CD4-positive, alpha-beta T cell (primary cell): ENCODE measurements at regions not wholly inside any gene's neighbourhood (a gene's known extent, or its start where the extent isn't known, plus 50 kb on each side); places are given as distances from the start of the nearest gene placed in this dataset.

Experiments used
- ATAC-seq: fragments of 200-7000 bp; cut with Tn5 transposase; one replicate; pipeline ENCODE4 v1.10.0; 2022; ENCODE audit warnings: mild to moderate bottlenecking; ENCODE audit not compliant: poor library complexity
- CTCF ChIA-PET: fragments of 350-600 bp; sonication (Branson Sonifier 250); formaldehyde crosslinking; loops from one replicate; lab custom pipeline; 2021; ENCODE audit warnings: antibody characterized with exemption, inconsistent platforms; lab: Charles Lee
- POLR2A ChIA-PET: fragments of 350-600 bp; sonication (Branson Sonifier 250); formaldehyde crosslinking; loops from one replicate; lab custom pipeline; 2021; ENCODE audit warnings: antibody characterized with exemption, inconsistent platforms; lab: Charles Lee
- DNase-seq, 14 experiments: peaks; one replicate each; pipeline ENCODE4 v3.0.0-alpha.2; 2013 to 2020; ENCODE audit warnings: mixed read lengths in 2 of 14
- H3K27ac ChIP-seq, 2 donors: one replicate each; pipeline versions ENCODE4 v1.5.1 to v1.7.0; 2013; ENCODE audit warnings: low read length in 2 of 2, low read depth in 1 of 2, mild to moderate bottlenecking in 1 of 2
- H3K27me3 ChIP-seq, 2 experiments: 1 replicate in 1 of 2; 2 replicates in 1 of 2; pipeline versions ENCODE4 v1.6.1 to v1.7.0; 2013; ENCODE audit warnings: low read length in 2 of 2, control low read depth in 1 of 2, mild to moderate bottlenecking in 1 of 2, moderate library complexity in 1 of 2; ENCODE audit not compliant: insufficient read depth in 2 of 2, control insufficient read depth in 1 of 2
- H3K36me3 ChIP-seq: one replicate; pipeline ENCODE4 v1.6.1; 2013; ENCODE audit warnings: low read length, control low read depth; ENCODE audit not compliant: insufficient read depth
- H3K4me1 ChIP-seq: one replicate; pipeline ENCODE4 v1.6.1; 2013; ENCODE audit warnings: low read length, control low read depth; ENCODE audit not compliant: insufficient read depth
- H3K4me3 ChIP-seq: one replicate; pipeline ENCODE4 v1.5.1; 2013; ENCODE audit warnings: mild to moderate bottlenecking, low read length, moderate library complexity
- H3K9me3 ChIP-seq, 2 experiments: 1 replicate in 1 of 2; 2 replicates in 1 of 2; pipeline versions ENCODE4 v1.6.1 to v1.7.0; 2013; ENCODE audit warnings: low read length in 2 of 2, mild to moderate bottlenecking in 2 of 2, control low read depth in 1 of 2, moderate library complexity in 1 of 2; ENCODE audit not compliant: control insufficient read depth in 1 of 2, insufficient read depth in 1 of 2
- H3K27ac Mint-ChIP-seq: one replicate; pipeline ENCODE4 v1.8.0; 2020; ENCODE audit warnings: mixed read lengths
- H3K27me3 Mint-ChIP-seq: one replicate; pipeline ENCODE4 v1.8.0; 2021; ENCODE audit warnings: mixed read lengths
- H3K36me3 Mint-ChIP-seq: one replicate; pipeline ENCODE4 v1.8.0; 2021; ENCODE audit warnings: low read depth, mixed read lengths
- H3K4me1 Mint-ChIP-seq: one replicate; pipeline ENCODE4 v1.8.0; 2021; ENCODE audit warnings: low read depth, mixed read lengths
- H3K4me3 Mint-ChIP-seq: one replicate; pipeline ENCODE4 v1.8.0; 2020; ENCODE audit warnings: mild to moderate bottlenecking, mixed read lengths
- H3K9me3 Mint-ChIP-seq: one replicate; pipeline ENCODE4 v1.8.0; 2020; ENCODE audit warnings: mixed read lengths
- CTCF ChIP-seq: fragments of 200-600 bp; IDR thresholded peaks from one replicate; pipeline ENCODE4 v1.8.0; 2022; ENCODE audit warnings: antibody characterized with exemption, mild to moderate bottlenecking
- intact Hi-C, 2 experiments: fragments of 100-400 bp; cut with DNase I in 1 of 2; cut with micrococcal nuclease in 1 of 2; formaldehyde crosslinking; loops; one replicate each; pipeline versions ENCODE4 v1.15.1 to v1.9.0; 2023 to 2025; cut with DNase I, micrococcal nuclease

GRCh38 chr2:18172607-18173006 is 294.1 kb downstream of the KCNS3 start:
- Mint-ChIP-seq H3K9me3 (no peaks in the 10 kb centered on the region), H3K36me3 (no peaks in the 10 kb centered on the region), H3K27me3 (peaks cover 7% of the 10 kb centered on the region), H3K4me3 (no peak overlapping the region), H3K27ac (no peak overlapping the region), H3K4me1 (no peaks in the 10 kb centered on the region)
- H3K9me3 ChIP-seq: peaks cover 0 to 9% of the 10 kb centered on the region in 2 experiments
- H3K4me3 ChIP-seq: no peak overlapping the region
- H3K36me3 ChIP-seq: no peaks in the 10 kb centered on the region
- H3K27me3 ChIP-seq: no peaks in the 10 kb centered on the region
- no peak overlapping the region for H3K27ac ChIP-seq
- DNase-seq (no peak), ATAC-seq (no peak)
- ChIA-PET CTCF (interaction anchor here (0.6 kb wide), 1 partner anchor 254 kb away, joined by 3 read pairs; no protein-coding TSS in a partner anchor), POLR2A (no interaction called here)
- intact Hi-C loops: loop anchor here in 1 of 2 experiments (10.0 kb wide), 1 partner anchor 528 kb away; no protein-coding TSS in a partner anchor
- TF ChIP-seq CTCF: no peak
- H3K4me1 ChIP-seq: no peaks in the 10 kb centered on the region

- no peak for TF ChIP-seq CTCF
- Histone ChIP-seq H3K9me3 (peaks cover 0 to 10% of the 10 kb centered on the region in 2 experiments), H3K36me3 (no peaks in the 10 kb centered on the region), H3K27me3 (no peaks in the 10 kb centered on the region), H3K27ac (no peak overlapping the region), H3K4me3 (no peak overlapping the region), H3K4me1 (no peaks in the 10 kb centered on the region)
- POLR2A ChIA-PET: no interaction called here
- CTCF ChIA-PET: no interaction called here
- Mint-ChIP-seq H3K9me3 (no peaks in the 10 kb centered on the region), H3K4me1 (no peaks in the 10 kb centered on the region), H3K4me3 (no peak overlapping the region), H3K27me3 (peaks cover 14% of the 10 kb centered on the region), H3K36me3 (no peaks in the 10 kb centered on the region), H3K27ac (no peak overlapping the region)
- ATAC-seq (no peak), DNase-seq (no peak)
- intact Hi-C loops: loop anchor here in 1 of 2 experiments (10.0 kb wide), 1 partner anchor 527 kb away; no protein-coding TSS in a partner anchor
These were observed 293.0 kb downstream of the KCNS3 start for GRCh38 chr2:18171191-18172139.

GRCh38 chr2:18170642-18171041 is 292.2 kb downstream of the KCNS3 start:
- Histone ChIP-seq H3K36me3 (no peaks in the 10 kb centered on the region), H3K4me3 (no peak overlapping the region), H3K9me3 (peaks cover 0 to 10% of the 10 kb centered on the region in 2 experiments), H3K4me1 (no peaks in the 10 kb centered on the region), H3K27me3 (no peaks in the 10 kb centered on the region), H3K27ac (no peak overlapping the region)
- CTCF ChIA-PET: no interaction called here
- no peak overlapping the region for H3K27ac Mint-ChIP-seq
- intact Hi-C loops: loop anchor here in 1 of 2 experiments (10.0 kb wide), 1 partner anchor 526 kb away; no protein-coding TSS in a partner anchor
- no peaks in the 10 kb centered on the region for H3K36me3 Mint-ChIP-seq
- POLR2A ChIA-PET: no interaction called here
- DNase-seq (no peak), ATAC-seq (no peak)
- H3K4me3 Mint-ChIP-seq: no peak overlapping the region
- peaks cover 14% of the 10 kb centered on the region for H3K27me3 Mint-ChIP-seq
- no peak for TF ChIP-seq CTCF
- no peaks in the 10 kb centered on the region for H3K9me3 Mint-ChIP-seq
- H3K4me1 Mint-ChIP-seq: no peaks in the 10 kb centered on the region
